Keratinocyte (primary cell): ENCODE measurements at regions not wholly inside any gene's neighbourhood (a gene's known extent, or its start where the extent isn't known, plus 50 kb on each side); places are given as distances from the start of the nearest gene placed in this dataset.

Source experiments
- DNase-seq: peaks from one replicate; pipeline ENCODE4 v3.0.0-alpha.2; 2011; ENCODE audit warnings: low read depth, missing footprints, low spot score
- FAIRE-seq: peaks from 2 replicates; lab custom pipeline; 2011; peaks lifted over from hg19 to GRCh38; lab: Jason Lieb, UNC
- H2AFZ ChIP-seq: 2 replicates; pipeline ENCODE4 v1.6.0; 2012; ENCODE audit warnings: low read length, control low read depth, inconsistent platforms; ENCODE audit not compliant: control insufficient read depth
- H3K27ac ChIP-seq: 2 replicates; pipeline ENCODE4 v1.5.1; 2011; ENCODE audit warnings: low read length; ENCODE audit not compliant: control insufficient read depth, insufficient read depth
- H3K27me3 ChIP-seq: 3 replicates; pipeline ENCODE4 v1.6.0; 2011; ENCODE audit warnings: low read length; ENCODE audit not compliant: control insufficient read depth, insufficient read depth; ENCODE audit errors: extremely low read depth
- H3K36me3 ChIP-seq, 2 experiments: 2 replicates in 1 of 2; 3 replicates in 1 of 2; pipeline ENCODE4 v1.5.1; 2011; ENCODE audit warnings: low read length in 2 of 2, mild to moderate bottlenecking in 1 of 2; ENCODE audit not compliant: control insufficient read depth in 2 of 2, insufficient read depth in 2 of 2; ENCODE audit errors: extremely low read depth in 1 of 2
- H3K4me1 ChIP-seq: 3 replicates; pipeline ENCODE4 v1.5.1; 2011; ENCODE audit warnings: low read length; ENCODE audit not compliant: control insufficient read depth, insufficient read depth; ENCODE audit errors: extremely low read depth
- H3K4me2 ChIP-seq: 3 replicates; pipeline ENCODE4 v1.6.0; 2011; ENCODE audit warnings: low read depth, low read length; ENCODE audit not compliant: control insufficient read depth, insufficient read depth; ENCODE audit errors: extremely low read depth
- H3K4me3 ChIP-seq, 3 experiments: fragments of 200-600 bp in 1 of 3; sonication (generic) in 1 of 3; 2 replicates in 2 of 3; 3 replicates in 1 of 3; pipeline ENCODE4 v1.5.1; 2011 to 2016; ENCODE audit warnings: low read length in 3 of 3, mild to moderate bottlenecking in 3 of 3, control low read depth in 2 of 3, inconsistent platforms in 1 of 3, low read depth in 1 of 3, mixed read lengths in 1 of 3, mixed run types in 1 of 3, moderate library complexity in 1 of 3; ENCODE audit not compliant: control insufficient read depth in 2 of 3, insufficient read depth in 2 of 3; ENCODE audit errors: extremely low read depth in 1 of 3
- H3K79me2 ChIP-seq: 2 replicates; pipeline ENCODE4 v1.6.0; 2012; ENCODE audit warnings: low read length; ENCODE audit not compliant: control insufficient read depth, insufficient read depth
- H3K9ac ChIP-seq: 3 replicates; pipeline ENCODE4 v1.6.0; 2011; ENCODE audit warnings: low read length; ENCODE audit not compliant: control insufficient read depth, insufficient read depth; ENCODE audit errors: extremely low read depth
- H3K9me1 ChIP-seq: 3 replicates; pipeline ENCODE4 v1.6.0; 2011; ENCODE audit warnings: low read length; ENCODE audit not compliant: control insufficient read depth, insufficient read depth; ENCODE audit errors: extremely low read depth
- H3K9me3 ChIP-seq: 2 replicates; pipeline ENCODE4 v1.5.1; 2012; ENCODE audit warnings: low read depth, low read length; ENCODE audit not compliant: control insufficient read depth
- H4K20me1 ChIP-seq: 3 replicates; pipeline ENCODE4 v1.6.0; 2011; ENCODE audit warnings: low read length; ENCODE audit not compliant: control insufficient read depth, insufficient read depth; ENCODE audit errors: extremely low read depth
- CTCF ChIP-seq, 3 experiments: IDR thresholded peaks in 1 of 3; conservative IDR thresholded peaks in 1 of 3; optimal IDR thresholded peaks in 1 of 3; 2 replicates in 2 of 3; 3 replicates in 1 of 3; pipeline versions ENCODE3 to v1.5.1; 2011; ENCODE audit warnings: low read length in 3 of 3, mild to moderate bottlenecking in 3 of 3, moderate library complexity in 2 of 3, control low read depth in 1 of 3, inconsistent platforms in 1 of 3; ENCODE audit not compliant: insufficient read depth in 2 of 3; ENCODE audit errors: extremely low read depth in 1 of 3
- EZH2 ChIP-seq: IDR thresholded peaks from one replicate; pipeline ENCODE4 v1.6.1; 2012; ENCODE audit warnings: inconsistent platforms, mild to moderate bottlenecking, low read length, moderate library complexity
- dilution Hi-C: fragments of 300-500 bp; cut with MboI; formaldehyde crosslinking; loops from one replicate; pipeline ENCODE4 v1.7.0; 2020; ENCODE audit warnings: low sequenced_read_pairs; ENCODE audit not compliant: extremely low pct_ligation_motif_present

- Histone ChIP-seq H4K20me1 (no peaks in the 10 kb centered on the region), H3K4me1 (no peaks in the 10 kb centered on the region)
- dilution Hi-C loops = no loop called here
Measured at GRCh38 chr11:109153836-109154235, 268.2 kb upstream of the C11orf87 start.

GRCh38 chr11:109155291-109155690, 266.7 kb upstream of the C11orf87 start:
- Histone ChIP-seq H3K79me2 (no peaks in the 10 kb centered on the region), H3K27ac (no peak overlapping the region), H3K9me3 (no peaks in the 10 kb centered on the region), H3K4me1 (no peaks in the 10 kb centered on the region), H4K20me1 (no peaks in the 10 kb centered on the region), H3K36me3 (no peaks in the 10 kb centered on the region), H3K9me1 (no peaks in the 10 kb centered on the region), H3K4me3 (no peak overlapping the region), H3K9ac (no peak overlapping the region), H3K27me3 (no peaks in the 10 kb centered on the region), H3K4me2 (no peak overlapping the region), H2AFZ (no peak overlapping the region)
- TF ChIP-seq EZH2 = no peak
- no peak for TF ChIP-seq CTCF (optimal IDR thresholded peaks at IDR 0.05 in 1 of 3, IDR thresholded peaks at IDR 0.05 in 1 of 3, conservative IDR thresholded peaks at IDR 0.05 in 1 of 3; ENCODE audit: extremely low read depth in 1 of 3, insufficient read depth in 2 of 3, low read length in 3 of 3)
- dilution Hi-C loops = no loop called here
- DNase-seq = no peak
- no peak for FAIRE-seq

More at GRCh38 chr11:109153836-109154235, 268.2 kb upstream of the C11orf87 start:
- H3K9ac ChIP-seq = no peak overlapping the region
- H3K9me1 ChIP-seq = no peaks in the 10 kb centered on the region
- FAIRE-seq = no peak
- DNase-seq = no peak
- H3K4me2 ChIP-seq = no peak overlapping the region
- no peaks in the 10 kb centered on the region for H3K9me3 ChIP-seq
- H3K36me3 ChIP-seq = no peaks in the 10 kb centered on the region
- no peak for TF ChIP-seq CTCF (optimal IDR thresholded peaks at IDR 0.05 in 1 of 3, IDR thresholded peaks at IDR 0.05 in 1 of 3, conservative IDR thresholded peaks at IDR 0.05 in 1 of 3; ENCODE audit: extremely low read depth in 1 of 3, insufficient read depth in 2 of 3, low read length in 3 of 3)
- TF ChIP-seq EZH2 = no peak
- H3K4me3 ChIP-seq = no peak overlapping the region
- no peaks in the 10 kb centered on the region for H3K79me2 ChIP-seq
- no peaks in the 10 kb centered on the region for H3K27me3 ChIP-seq
- no peak overlapping the region for H2AFZ ChIP-seq
- H3K27ac ChIP-seq = no peak overlapping the region
